Right lobe of liver (tissue), 6 donors: ENCODE measurements at regions not wholly inside any gene's neighbourhood (a gene's known extent, or its start where the extent isn't known, plus 50 kb on each side); places are given as distances from the start of the nearest gene placed in this dataset.

Source experiments
- ATAC-seq, 4 donors: fragments of 200-7000 bp; cut with Tn5 transposase; one replicate each; pipeline ENCODE4 v1.9.1; 2020; ENCODE audit warnings: mild to moderate bottlenecking in 4 of 4, moderate library complexity in 4 of 4
- DNase-seq, 3 donors: peaks; one replicate each; pipeline ENCODE4 v3.0.0-alpha.2; 2020
- H3K27ac ChIP-seq, 3 donors: fragments of 200-600 bp; one replicate each; pipeline ENCODE4 v1.8.0; 2022
- H3K27me3 ChIP-seq, 2 donors: fragments of 200-600 bp; one replicate each; pipeline ENCODE4 v1.8.0; 2022
- H3K36me3 ChIP-seq, 4 donors: fragments of 200-600 bp; sonication (generic) in 1 of 4; one replicate each; pipeline versions ENCODE4 v1.5.1 to v1.8.0; 2017 to 2022; ENCODE audit warnings: control low read depth in 1 of 4
- H3K4me1 ChIP-seq, 4 donors: fragments of 200-600 bp; sonication (generic) in 1 of 4; one replicate each; pipeline versions ENCODE4 v1.5.1 to v1.8.0; 2017 to 2022; ENCODE audit warnings: control low read depth in 1 of 4
- H3K4me3 ChIP-seq, 3 donors: fragments of 200-600 bp; one replicate each; pipeline ENCODE4 v1.8.0; 2022
- H3K9me3 ChIP-seq, 4 donors: fragments of 200-600 bp; sonication (generic) in 1 of 4; one replicate each; pipeline versions ENCODE4 v1.5.1 to v1.8.0; 2017 to 2022; ENCODE audit warnings: control low read depth in 1 of 4
- POLR2A ChIP-seq: fragments of 450-650 bp; IDR thresholded peaks from one replicate; pipeline ENCODE4 v1.6.1; 2017; ENCODE audit warnings: antibody characterized with exemption, mild to moderate bottlenecking
- WGBS: methylation state at CpG from one replicate; pipeline ENCODE4 v1.1.6; 2018; ENCODE audit warnings: low coverage, low lambda C conversion rate; ENCODE audit not compliant: insufficient coverage; ENCODE audit errors: missing lambda C conversion rate; 5-methylcytosine and 5-hydroxymethylcytosine counted together
- intact Hi-C, 2 donors: fragments of 100-400 bp; cut with DNase I; formaldehyde crosslinking; loops; one replicate each; pipeline versions ENCODE4 v1.11.2 to v1.14.1; 2022
- TF ChIP-seq, protein P1 (sequence below), 4 donors: fragments of 200-600 bp in 3 of 4; fragments of 450-650 bp in 1 of 4; IDR thresholded peaks; one replicate each; pipeline versions ENCODE4 v1.5.1 to v1.8.0; 2016 to 2022; ENCODE audit warnings: antibody characterized with exemption in 4 of 4, mild to moderate bottlenecking in 2 of 4
- donor health status: DM: no; HTN: yes; CAD: no.
- donor health status: DM: no; HTN: no; CAD: no.
- donor health status: DM: no; HTN: no; CAD: no.
- donor health status: DM: no; HTN: yes; CAD: no.
- donor health status: DM: no; HTN: yes; CAD: no.

DNA sequence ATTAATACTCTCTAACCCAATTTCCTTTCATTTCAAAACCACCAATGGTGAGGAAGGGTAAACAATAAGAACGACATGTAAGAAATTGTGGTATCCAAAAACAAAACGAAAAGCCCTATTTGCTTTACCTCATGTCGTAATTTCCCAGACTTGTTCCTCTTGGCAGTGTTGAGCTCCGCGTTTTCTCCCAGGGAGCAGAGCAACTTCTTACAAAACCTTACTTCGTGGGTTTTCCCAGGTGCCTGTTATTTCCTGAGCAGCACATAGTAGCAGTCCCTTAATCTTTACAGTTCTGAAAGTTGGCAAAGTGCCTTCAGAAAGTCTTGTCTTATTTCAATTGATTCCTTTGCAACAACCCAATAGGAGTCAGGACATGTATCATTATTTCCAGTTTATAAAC is 207.9 kb upstream of the MARCKS start:
- ATAC-seq = peak; percentile 57 to 84 (median 74)
- Histone ChIP-seq H3K4me1 (peaks cover 0 to 25% (median 6%) of the 10 kb centered on the region in 4 donors), H3K9me3 (no peaks in the 10 kb centered on the region), H3K36me3 (no peaks in the 10 kb centered on the region), H3K27me3 (no peaks in the 10 kb centered on the region), H3K4me3 (peak overlapping the region in 1 of 3 donors; percentile 12), H3K27ac (peak overlapping the region in 2 of 3 donors; percentile 11 to 46)
- intact Hi-C loops = no loop called here
- TF ChIP-seq, protein P1, sequence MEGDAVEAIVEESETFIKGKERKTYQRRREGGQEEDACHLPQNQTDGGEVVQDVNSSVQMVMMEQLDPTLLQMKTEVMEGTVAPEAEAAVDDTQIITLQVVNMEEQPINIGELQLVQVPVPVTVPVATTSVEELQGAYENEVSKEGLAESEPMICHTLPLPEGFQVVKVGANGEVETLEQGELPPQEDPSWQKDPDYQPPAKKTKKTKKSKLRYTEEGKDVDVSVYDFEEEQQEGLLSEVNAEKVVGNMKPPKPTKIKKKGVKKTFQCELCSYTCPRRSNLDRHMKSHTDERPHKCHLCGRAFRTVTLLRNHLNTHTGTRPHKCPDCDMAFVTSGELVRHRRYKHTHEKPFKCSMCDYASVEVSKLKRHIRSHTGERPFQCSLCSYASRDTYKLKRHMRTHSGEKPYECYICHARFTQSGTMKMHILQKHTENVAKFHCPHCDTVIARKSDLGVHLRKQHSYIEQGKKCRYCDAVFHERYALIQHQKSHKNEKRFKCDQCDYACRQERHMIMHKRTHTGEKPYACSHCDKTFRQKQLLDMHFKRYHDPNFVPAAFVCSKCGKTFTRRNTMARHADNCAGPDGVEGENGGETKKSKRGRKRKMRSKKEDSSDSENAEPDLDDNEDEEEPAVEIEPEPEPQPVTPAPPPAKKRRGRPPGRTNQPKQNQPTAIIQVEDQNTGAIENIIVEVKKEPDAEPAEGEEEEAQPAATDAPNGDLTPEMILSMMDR (IDR thresholded peaks at IDR 0.05) = no peak
- TF ChIP-seq POLR2A = no peak
- no peak for DNase-seq
- 22% methylated on average over 6 of the region's 6 CpGs for WGBS

DNA sequence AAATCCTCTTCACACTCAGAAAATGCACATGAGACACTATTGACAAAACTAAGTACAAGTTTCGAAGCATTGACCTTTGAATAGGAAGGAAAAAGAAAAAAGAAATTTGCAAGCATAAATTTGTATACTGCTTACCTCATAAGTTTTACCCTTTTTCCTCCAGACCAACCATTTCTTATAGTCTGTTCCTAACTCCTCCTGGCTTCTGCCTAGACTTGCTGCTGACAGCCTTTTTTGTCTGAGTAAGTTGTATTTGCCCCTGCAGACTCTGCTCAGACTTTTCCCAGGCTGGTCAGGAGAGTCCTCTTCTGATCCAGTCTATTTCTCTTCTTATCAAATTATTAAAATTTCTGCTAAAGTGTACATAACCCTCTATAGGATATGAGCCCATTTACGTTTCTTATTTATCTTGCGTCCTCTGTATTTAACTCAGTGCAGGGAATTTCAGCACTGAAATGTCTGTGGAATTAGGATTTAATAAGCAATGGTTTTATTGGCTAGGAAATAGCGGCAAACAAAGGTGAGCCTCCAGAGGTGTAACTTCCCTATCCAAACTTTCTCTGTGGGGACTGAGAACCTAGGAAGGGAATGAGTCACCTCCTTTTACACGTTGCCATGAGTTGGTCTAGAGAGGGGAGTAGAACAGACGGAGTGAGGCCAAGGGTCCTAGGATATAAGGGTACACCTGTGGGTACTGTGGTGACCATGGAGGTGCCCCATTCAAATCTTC is 207.1 kb upstream of the MARCKS start:
- no peak for TF ChIP-seq POLR2A
- TF ChIP-seq, protein P1 (IDR thresholded peaks at IDR 0.05) = no peak
- Histone ChIP-seq H3K4me1 (peaks cover 0 to 24% (median 9%) of the 10 kb centered on the region in 4 donors), H3K9me3 (no peaks in the 10 kb centered on the region), H3K4me3 (no peak overlapping the region), H3K36me3 (no peaks in the 10 kb centered on the region), H3K27me3 (no peaks in the 10 kb centered on the region), H3K27ac (peak overlapping the region in 1 of 3 donors; percentile 46)
- no peak for DNase-seq
- WGBS = 45% methylated on average over 5 of the region's 6 CpGs
- intact Hi-C loops = no loop called here
- no peak for ATAC-seq

DNA sequence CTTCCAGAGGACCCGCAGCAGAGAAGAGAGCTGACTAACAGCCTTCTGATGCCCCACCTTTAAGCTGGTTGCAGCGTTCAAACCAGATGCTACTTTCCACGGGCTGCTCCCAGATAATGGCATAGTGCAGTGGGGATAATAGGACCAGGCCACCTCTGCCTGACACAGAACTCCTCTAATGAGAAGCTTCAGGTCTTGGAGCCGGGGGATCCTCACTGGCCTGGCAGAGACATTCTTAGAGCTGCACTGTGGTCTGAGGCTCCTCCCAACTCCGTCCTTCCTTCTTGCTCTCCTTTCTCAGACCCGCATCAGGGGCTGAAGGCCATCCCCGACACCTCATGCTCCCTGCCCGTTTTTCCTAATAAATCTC is 206.6 kb upstream of the MARCKS start:
- TF ChIP-seq, protein P1 (IDR thresholded peaks at IDR 0.05) = no peak
- no peak for TF ChIP-seq POLR2A
- Histone ChIP-seq H3K4me3 (no peak overlapping the region), H3K36me3 (no peaks in the 10 kb centered on the region), H3K9me3 (no peaks in the 10 kb centered on the region), H3K4me1 (peaks cover 0 to 24% (median 9%) of the 10 kb centered on the region in 4 donors), H3K27me3 (no peaks in the 10 kb centered on the region), H3K27ac (no peak overlapping the region)
- intact Hi-C loops = no loop called here
- ATAC-seq = no peak
- no peak for DNase-seq
- WGBS = 91% methylated on average over 4 of the region's 8 CpGs

DNA sequence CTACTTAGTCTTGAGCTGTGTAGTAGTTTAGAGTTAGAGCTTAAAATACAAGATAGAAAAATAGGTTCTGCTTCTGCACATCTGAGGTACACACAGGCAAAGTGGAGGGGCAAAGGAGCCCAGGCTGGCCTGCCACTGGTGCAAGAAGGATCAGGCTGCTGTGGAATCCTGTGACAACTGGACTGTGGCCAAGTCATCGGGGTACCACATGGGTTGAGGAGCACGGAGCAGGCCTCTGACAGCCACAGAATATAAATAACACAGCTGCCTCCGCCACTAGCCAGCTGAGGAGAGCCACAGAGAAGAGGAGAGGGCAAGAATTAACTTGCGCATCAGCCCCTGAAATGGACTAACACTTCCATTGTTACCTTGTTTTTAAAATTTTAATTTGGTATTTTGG is 206.0 kb upstream of the MARCKS start:
- intact Hi-C loops = no loop called here
- peaks cover 0 to 24% (median 9%) of the 10 kb centered on the region in 4 donors for H3K4me1 ChIP-seq
- no peaks in the 10 kb centered on the region for H3K27me3 ChIP-seq
- ATAC-seq = no peak
- H3K36me3 ChIP-seq = no peaks in the 10 kb centered on the region
- DNase-seq = no peak
- H3K4me3 ChIP-seq = no peak overlapping the region
- WGBS = 73% methylated on average over 2 of the region's 4 CpGs
- H3K27ac ChIP-seq = no peak overlapping the region
- H3K9me3 ChIP-seq = no peaks in the 10 kb centered on the region
- TF ChIP-seq, protein P1 (IDR thresholded peaks at IDR 0.05) = no peak
- no peak for TF ChIP-seq POLR2A
